CD8-positive, alpha-beta memory T cell (primary cell): ENCODE measurements at regions not wholly inside any gene's neighbourhood (a gene's known extent, or its start where the extent isn't known, plus 50 kb on each side); places are given as distances from the start of the nearest gene placed in this dataset.
A peak's percentile ranks its signal among the peaks of the same experiment; 100 is the strongest.

ENCODE experiments used
- CTCF ChIA-PET: fragments of 350-600 bp; sonication (Branson Sonifier 250); formaldehyde crosslinking; loops from one replicate; lab custom pipeline; 2021; ENCODE audit warnings: antibody characterized with exemption; lab: Charles Lee
- POLR2A ChIA-PET: fragments of 350-600 bp; sonication (Branson Sonifier 250); formaldehyde crosslinking; loops from one replicate; lab custom pipeline; 2021; ENCODE audit warnings: antibody characterized with exemption; lab: Charles Lee
- DNase-seq, 5 donors: peaks; one replicate each; pipeline versions ENCODE4 v3.0.0 to v3.0.0-alpha.2; 2020 to 2022; ENCODE audit warnings: mixed read lengths in 1 of 5
- H3K27ac ChIP-seq: one replicate; pipeline ENCODE4 v1.7.0; 2013; ENCODE audit warnings: low read depth, mild to moderate bottlenecking, low read length, moderate library complexity
- H3K27me3 ChIP-seq: 2 replicates; pipeline ENCODE4 v1.7.0; 2013; ENCODE audit warnings: low read length, mild to moderate bottlenecking; ENCODE audit not compliant: insufficient read depth, poor library complexity, severe bottlenecking
- H3K36me3 ChIP-seq: 2 replicates; pipeline ENCODE4 v1.7.0; 2013; ENCODE audit warnings: mild to moderate bottlenecking, low read length, moderate library complexity; ENCODE audit not compliant: insufficient read depth
- H3K4me1 ChIP-seq: 2 replicates; pipeline ENCODE4 v1.7.0; 2013; ENCODE audit warnings: mild to moderate bottlenecking, low read length, moderate library complexity; ENCODE audit not compliant: insufficient read depth
- H3K4me3 ChIP-seq: 2 replicates; pipeline ENCODE4 v1.7.0; 2013; ENCODE audit warnings: mild to moderate bottlenecking, low read length
- H3K9me3 ChIP-seq: 2 replicates; pipeline ENCODE4 v1.7.0; 2013; ENCODE audit warnings: mild to moderate bottlenecking, low read length
- H3K27ac Mint-ChIP-seq, 8 donors: one replicate each; pipeline ENCODE4 v1.8.0; 2020 to 2021; ENCODE audit warnings: mixed read lengths in 8 of 8, mild to moderate bottlenecking in 6 of 8, inconsistent platforms in 3 of 8, moderate library complexity in 3 of 8
- H3K27me3 Mint-ChIP-seq, 2 donors: one replicate each; pipeline ENCODE4 v1.8.0; 2020 to 2021; ENCODE audit warnings: mixed read lengths in 2 of 2, mild to moderate bottlenecking in 1 of 2, moderate library complexity in 1 of 2
- H3K36me3 Mint-ChIP-seq, 3 donors: one replicate each; pipeline ENCODE4 v1.8.0; 2020 to 2021; ENCODE audit warnings: mixed read lengths in 3 of 3, inconsistent platforms in 1 of 3, mild to moderate bottlenecking in 1 of 3
- H3K4me1 Mint-ChIP-seq, 3 donors: one replicate each; pipeline ENCODE4 v1.8.0; 2020 to 2021; ENCODE audit warnings: mixed read lengths in 3 of 3, inconsistent platforms in 1 of 3, mild to moderate bottlenecking in 1 of 3
- H3K4me3 Mint-ChIP-seq, 7 donors: one replicate each; pipeline ENCODE4 v1.8.0; 2020 to 2021; ENCODE audit warnings: mixed read lengths in 7 of 7, mild to moderate bottlenecking in 6 of 7, moderate library complexity in 4 of 7, inconsistent platforms in 2 of 7
- H3K9me3 Mint-ChIP-seq, 5 donors: one replicate each; pipeline ENCODE4 v1.8.0; 2020 to 2022; ENCODE audit warnings: mixed read lengths in 5 of 5, mild to moderate bottlenecking in 3 of 5, moderate library complexity in 2 of 5, inconsistent platforms in 1 of 5

DNA sequence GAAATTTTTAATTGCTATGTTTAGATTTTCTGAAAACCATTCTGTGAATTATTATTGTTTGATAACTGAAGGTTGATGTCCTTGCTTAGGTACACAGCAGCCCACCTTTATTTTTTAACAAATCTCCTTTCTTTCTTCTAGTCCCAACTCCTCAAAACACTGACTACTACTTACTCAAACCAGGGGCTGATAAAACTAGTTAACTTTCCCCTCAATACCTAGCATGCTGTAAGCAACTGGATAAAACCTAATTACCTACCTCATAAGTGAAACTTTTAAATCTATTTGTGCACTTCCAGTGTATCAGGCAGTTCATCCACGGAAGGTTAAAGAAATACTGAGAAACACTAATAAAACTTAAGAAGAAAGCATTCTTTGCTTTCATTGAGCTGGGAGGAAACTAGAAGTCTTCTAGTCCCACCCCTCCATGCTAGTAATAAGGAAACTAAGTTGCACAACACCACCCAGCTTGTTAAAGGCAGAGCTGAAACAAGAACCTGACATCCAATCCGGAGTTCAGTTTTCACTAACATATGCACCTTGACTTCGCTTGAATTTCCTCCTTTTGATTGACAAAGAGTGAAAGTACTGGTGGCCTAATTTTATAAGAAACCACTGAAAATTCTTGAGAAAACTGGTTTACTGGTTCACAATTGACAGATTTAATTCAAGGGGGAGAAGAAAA lies 180.2 kb upstream of the TET2 start:
- ChIA-PET POLR2A (no interaction called here), CTCF (interaction anchor here (1.1 kb wide), 1 partner anchor 107 kb away, joined by 4 read pairs; no protein-coding TSS in a partner anchor)
- no peaks in the 10 kb centered on the region for H3K9me3 ChIP-seq
- no peak overlapping the region for H3K27ac ChIP-seq
- no peaks in the 10 kb centered on the region for H3K27me3 ChIP-seq
- Mint-ChIP-seq H3K4me1 (peaks cover 9 to 21% (median 10%) of the 10 kb centered on the region in 3 donors), H3K27ac (peak overlapping the region; percentile 0 to 92 (median 80)), H3K4me3 (peak overlapping the region in 6 of 7 donors; percentile 61 to 77 (median 68)), H3K9me3 (no peaks in the 10 kb centered on the region), H3K27me3 (no peaks in the 10 kb centered on the region), H3K36me3 (peaks cover 0 to 4% (median 0%) of the 10 kb centered on the region in 3 donors)
- H3K4me1 ChIP-seq = no peaks in the 10 kb centered on the region
- no peaks in the 10 kb centered on the region for H3K36me3 ChIP-seq
- no peak overlapping the region for H3K4me3 ChIP-seq
- DNase-seq = peak in 2 of 5 donors; percentile 24 to 30

DNA sequence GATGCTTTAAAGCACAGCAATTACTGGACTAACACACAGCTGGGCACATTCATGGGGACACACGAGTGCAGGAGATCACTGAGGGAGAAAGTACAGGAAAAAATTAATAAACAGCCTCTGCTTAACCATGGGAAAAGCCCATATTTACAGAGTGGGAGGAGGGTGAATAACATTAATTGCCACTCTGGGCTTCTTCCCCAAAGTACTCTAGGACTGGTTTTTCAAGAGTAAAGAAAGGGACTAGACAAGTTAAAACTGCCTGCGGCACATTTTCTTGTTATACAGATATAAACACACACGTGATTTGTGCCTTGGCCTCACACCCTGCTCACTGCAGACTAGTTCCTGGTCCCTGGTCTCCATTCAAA lies 179.7 kb upstream of the TET2 start:
- no peaks in the 10 kb centered on the region for H3K4me1 ChIP-seq
- CTCF ChIA-PET = interaction anchor here (1.1 kb wide), 1 partner anchor 108 kb away, joined by 4 read pairs; no protein-coding TSS in a partner anchor
- DNase-seq = no peak

DNA sequence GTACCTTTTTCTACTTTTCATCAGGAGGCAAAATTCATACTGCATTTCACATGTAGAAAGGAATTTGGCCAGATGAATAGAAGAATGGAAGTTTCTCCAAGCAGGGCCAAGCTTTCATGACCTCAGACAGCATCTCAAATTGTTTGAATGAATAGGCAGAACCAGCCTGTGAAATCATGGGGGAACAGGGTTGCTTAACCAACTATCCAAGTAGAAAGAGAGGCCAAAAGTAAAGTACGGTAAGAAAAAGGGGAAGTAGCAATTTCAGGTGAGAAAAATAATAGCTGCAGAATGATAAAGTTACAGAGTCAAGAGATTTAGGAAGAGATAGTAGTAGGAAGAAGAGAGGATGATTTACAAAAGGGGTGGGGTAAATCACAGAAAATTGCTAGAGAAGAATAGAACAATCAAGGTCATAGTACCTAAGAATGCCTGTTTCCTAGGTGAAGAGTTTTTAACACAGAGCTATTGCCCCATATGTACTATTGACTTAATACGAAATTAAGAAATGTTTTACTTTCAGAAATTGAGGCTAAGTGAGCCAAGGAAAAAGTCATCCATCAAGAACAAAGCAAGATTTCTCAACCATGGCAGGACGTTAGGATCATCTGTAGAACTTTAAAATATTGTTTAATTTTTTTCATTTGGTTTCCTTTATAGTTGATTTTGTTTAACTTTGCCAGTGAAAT lies 177.1 kb upstream of the TET2 start:
- CTCF ChIA-PET = no interaction called here
- Mint-ChIP-seq H3K4me3 (peak overlapping the region in 1 of 7 donors; percentile 3), H3K36me3 (no peaks in the 10 kb centered on the region), H3K27me3 (peaks cover 0 to 1% of the 10 kb centered on the region in 2 donors), H3K4me1 (peaks cover 9 to 20% (median 10%) of the 10 kb centered on the region in 3 donors), H3K9me3 (no peaks in the 10 kb centered on the region), H3K27ac (no peak overlapping the region)
- no peaks in the 10 kb centered on the region for H3K27me3 ChIP-seq
- DNase-seq = no peak
- no peak overlapping the region for H3K27ac ChIP-seq
- POLR2A ChIA-PET = interaction anchor here (0.6 kb wide), 1 partner anchor 80 kb away, joined by 3 read pairs; no protein-coding TSS in a partner anchor
- no peaks in the 10 kb centered on the region for H3K4me1 ChIP-seq
- no peaks in the 10 kb centered on the region for H3K9me3 ChIP-seq
- no peaks in the 10 kb centered on the region for H3K36me3 ChIP-seq
- H3K4me3 ChIP-seq = no peak overlapping the region

More for the DNA sequence above, 179.7 kb upstream of the TET2 start:
- Histone ChIP-seq H3K9me3 (no peaks in the 10 kb centered on the region), H3K4me3 (no peak overlapping the region), H3K27ac (no peak overlapping the region), H3K27me3 (no peaks in the 10 kb centered on the region), H3K36me3 (no peaks in the 10 kb centered on the region)
- Mint-ChIP-seq H3K27me3 (no peaks in the 10 kb centered on the region), H3K4me3 (peak overlapping the region in 6 of 7 donors; percentile 61 to 77 (median 68)), H3K9me3 (no peaks in the 10 kb centered on the region), H3K27ac (peak overlapping the region; percentile 0 to 92 (median 80)), H3K36me3 (peaks cover 0 to 2% (median 0%) of the 10 kb centered on the region in 3 donors), H3K4me1 (peaks cover 9 to 21% (median 10%) of the 10 kb centered on the region in 3 donors)
- POLR2A ChIA-PET = no interaction called here

DNA sequence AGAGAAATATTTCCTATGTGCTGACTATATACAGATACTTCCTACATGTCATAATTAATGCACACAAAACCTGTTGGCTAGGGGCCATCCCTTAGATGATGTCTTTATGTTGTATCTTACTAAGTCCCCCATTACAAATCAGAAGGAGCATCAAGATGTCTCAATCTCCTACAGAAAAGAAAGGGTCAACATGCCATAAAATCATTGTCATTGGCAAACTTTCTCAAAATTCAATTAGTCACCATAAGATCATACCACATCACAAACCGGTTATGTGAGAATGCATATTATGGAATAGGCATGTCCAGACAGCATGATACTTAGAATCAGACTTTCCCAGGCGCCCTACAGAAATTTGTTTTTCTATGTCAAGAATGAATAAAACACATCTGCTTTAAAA lies 175.2 kb upstream of the TET2 start:
- Mint-ChIP-seq H3K27me3 (peaks cover 0 to 1% of the 10 kb centered on the region in 2 donors), H3K36me3 (peaks cover 0 to 4% (median 0%) of the 10 kb centered on the region in 3 donors), H3K4me1 (peaks cover 5 to 7% (median 6%) of the 10 kb centered on the region in 3 donors), H3K9me3 (no peaks in the 10 kb centered on the region), H3K4me3 (no peak overlapping the region), H3K27ac (no peak overlapping the region)
- Histone ChIP-seq H3K4me3 (no peak overlapping the region), H3K9me3 (no peaks in the 10 kb centered on the region), H3K36me3 (no peaks in the 10 kb centered on the region), H3K27me3 (no peaks in the 10 kb centered on the region), H3K27ac (no peak overlapping the region), H3K4me1 (no peaks in the 10 kb centered on the region)
- ChIA-PET POLR2A (no interaction called here), CTCF (no interaction called here)
- no peak for DNase-seq

DNA sequence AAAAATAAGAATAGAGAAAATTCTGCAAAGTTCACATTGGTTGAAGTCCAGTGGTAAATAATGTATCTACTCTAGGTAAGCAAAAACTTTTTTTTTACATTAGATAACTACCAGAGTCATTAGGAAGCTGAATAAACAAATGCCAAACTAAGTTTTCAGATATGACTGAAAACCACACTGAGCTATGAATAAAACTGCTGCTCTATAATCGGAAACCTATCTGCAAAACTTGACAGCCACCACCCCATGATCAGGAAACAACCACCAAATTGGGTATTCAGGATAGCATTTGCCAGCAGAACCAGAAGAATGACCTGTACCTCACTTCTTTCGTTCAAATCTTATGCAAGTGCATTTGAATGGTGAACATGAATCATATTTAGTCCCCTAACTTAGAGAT lies 173.0 kb upstream of the TET2 start:
- no peaks in the 10 kb centered on the region for H3K9me3 Mint-ChIP-seq
- Histone ChIP-seq H3K27ac (no peak overlapping the region), H3K9me3 (no peaks in the 10 kb centered on the region), H3K27me3 (no peaks in the 10 kb centered on the region), H3K4me3 (no peak overlapping the region), H3K36me3 (no peaks in the 10 kb centered on the region), H3K4me1 (no peaks in the 10 kb centered on the region)
- H3K36me3 Mint-ChIP-seq = peaks cover 0 to 4% (median 0%) of the 10 kb centered on the region in 3 donors
- H3K27ac Mint-ChIP-seq = no peak overlapping the region
- POLR2A ChIA-PET = no interaction called here
- H3K4me3 Mint-ChIP-seq = no peak overlapping the region
- peaks cover 0 to 1% of the 10 kb centered on the region in 2 donors for H3K27me3 Mint-ChIP-seq
- CTCF ChIA-PET = no interaction called here
- no peak for DNase-seq
- H3K4me1 Mint-ChIP-seq = no peaks in the 10 kb centered on the region

DNA sequence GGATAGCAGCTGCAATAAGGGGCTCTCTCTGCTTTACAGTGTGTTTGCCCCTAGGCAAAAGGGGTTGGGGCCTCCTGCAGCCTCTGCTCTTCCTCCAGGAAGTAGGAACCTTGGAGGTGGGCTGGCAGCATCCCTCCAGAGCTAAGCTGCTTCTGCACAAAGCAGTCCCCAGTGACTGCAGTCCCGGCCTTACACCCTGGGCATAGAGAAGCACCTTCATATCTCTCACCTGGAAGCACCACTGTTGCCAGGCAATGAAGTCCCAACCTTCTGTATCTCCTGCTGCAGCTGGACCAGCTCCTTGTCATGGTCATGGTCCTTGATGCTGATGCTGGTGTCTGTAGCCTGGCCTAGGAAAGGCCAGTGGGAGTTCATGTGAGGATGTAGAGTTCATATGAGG lies 171.1 kb upstream of the TET2 start:
- CTCF ChIA-PET = no interaction called here
- no peak for DNase-seq
- H3K27ac Mint-ChIP-seq = no peak overlapping the region
- Histone ChIP-seq H3K27ac (no peak overlapping the region), H3K4me1 (no peaks in the 10 kb centered on the region), H3K4me3 (no peak overlapping the region), H3K9me3 (no peaks in the 10 kb centered on the region), H3K36me3 (no peaks in the 10 kb centered on the region), H3K27me3 (no peaks in the 10 kb centered on the region)
- H3K4me3 Mint-ChIP-seq = no peak overlapping the region
- peaks cover 0 to 4% (median 0%) of the 10 kb centered on the region in 3 donors for H3K36me3 Mint-ChIP-seq
- peaks cover 0 to 10% (median 3%) of the 10 kb centered on the region in 5 donors for H3K9me3 Mint-ChIP-seq
- H3K27me3 Mint-ChIP-seq = peaks cover 1 to 3% of the 10 kb centered on the region in 2 donors
- POLR2A ChIA-PET = no interaction called here
- H3K4me1 Mint-ChIP-seq = no peaks in the 10 kb centered on the region

DNA sequence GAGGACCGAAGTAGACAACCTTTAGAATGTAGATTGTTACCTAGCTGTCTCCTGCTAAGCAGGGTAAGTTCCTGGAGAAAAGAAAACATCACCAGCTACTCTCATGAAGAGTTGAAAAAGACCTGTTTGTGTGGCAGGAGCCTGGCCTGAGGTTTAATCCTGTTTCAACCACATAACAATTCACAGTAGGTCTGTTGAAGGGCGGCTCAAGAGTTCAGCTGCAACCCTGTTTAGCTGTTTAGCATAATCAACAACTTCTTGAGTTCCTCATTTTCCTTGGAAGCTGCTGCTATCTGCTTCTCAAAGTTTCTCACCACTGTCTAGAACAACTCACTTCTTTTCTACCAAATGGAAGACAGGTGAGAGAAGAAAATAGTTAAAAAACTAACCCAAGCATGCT lies 170.4 kb upstream of the TET2 start:
- no peaks in the 10 kb centered on the region for H3K9me3 ChIP-seq
- no peaks in the 10 kb centered on the region for H3K36me3 ChIP-seq
- POLR2A ChIA-PET = no interaction called here
- peaks cover 0 to 4% (median 0%) of the 10 kb centered on the region in 3 donors for H3K36me3 Mint-ChIP-seq
- H3K4me3 ChIP-seq = no peak overlapping the region
- CTCF ChIA-PET = no interaction called here
- H3K27me3 ChIP-seq = no peaks in the 10 kb centered on the region
- H3K4me1 Mint-ChIP-seq = no peaks in the 10 kb centered on the region
- H3K9me3 Mint-ChIP-seq = peaks cover 0 to 10% (median 4%) of the 10 kb centered on the region in 5 donors
- no peak overlapping the region for H3K27ac Mint-ChIP-seq
- peaks cover 1 to 3% of the 10 kb centered on the region in 2 donors for H3K27me3 Mint-ChIP-seq
- no peaks in the 10 kb centered on the region for H3K4me1 ChIP-seq
- H3K27ac ChIP-seq = no peak overlapping the region
- no peak for DNase-seq
- no peak overlapping the region for H3K4me3 Mint-ChIP-seq

DNA sequence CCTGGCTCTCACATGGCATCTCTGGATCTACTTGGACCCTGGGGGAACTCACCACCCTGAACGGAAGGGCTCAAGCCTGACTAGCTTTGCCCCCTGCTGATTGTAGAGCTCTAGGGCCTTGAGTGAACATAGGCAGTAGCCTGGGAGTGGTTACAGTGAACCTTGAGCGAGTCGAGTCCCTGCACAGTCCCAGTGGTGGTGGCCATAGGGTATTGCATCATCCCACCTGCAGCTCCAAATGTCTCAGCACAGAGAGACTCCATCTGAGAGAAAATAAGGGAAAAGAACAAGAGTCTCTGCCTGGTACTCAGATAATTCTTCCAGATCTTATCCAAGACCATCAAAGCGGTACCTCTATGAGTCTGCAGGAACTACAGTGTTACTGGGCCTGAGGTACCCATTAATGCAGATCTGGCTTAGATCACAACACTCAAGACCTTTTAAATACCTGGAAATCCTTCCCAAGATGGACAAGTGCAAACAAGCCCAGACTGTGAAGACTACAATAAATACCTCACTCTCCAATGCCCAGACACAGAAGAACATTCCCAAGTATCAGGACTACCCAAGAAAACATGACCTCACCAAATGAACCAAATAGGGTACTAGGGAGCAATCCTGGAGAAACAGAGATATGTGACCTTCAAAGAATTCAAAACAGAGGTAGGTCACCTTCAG lies 167.5 kb upstream of the TET2 start:
- peaks cover 0 to 10% (median 7%) of the 10 kb centered on the region in 5 donors for H3K9me3 Mint-ChIP-seq
- Histone ChIP-seq H3K36me3 (no peaks in the 10 kb centered on the region), H3K27me3 (no peaks in the 10 kb centered on the region), H3K9me3 (no peaks in the 10 kb centered on the region), H3K27ac (no peak overlapping the region), H3K4me3 (no peak overlapping the region), H3K4me1 (no peaks in the 10 kb centered on the region)
- ChIA-PET POLR2A (no interaction called here), CTCF (no interaction called here)
- H3K4me3 Mint-ChIP-seq = no peak overlapping the region
- DNase-seq = no peak
- H3K27me3 Mint-ChIP-seq = peaks cover 0 to 3% of the 10 kb centered on the region in 2 donors
- H3K4me1 Mint-ChIP-seq = no peaks in the 10 kb centered on the region
- no peak overlapping the region for H3K27ac Mint-ChIP-seq
- peaks cover 0 to 4% (median 0%) of the 10 kb centered on the region in 3 donors for H3K36me3 Mint-ChIP-seq
